ENCODE measurements at regions not wholly inside any gene's neighbourhood (a gene's known extent, or its start where the extent isn't known, plus 50 kb on each side); places are given as distances from the start of the nearest gene placed in this dataset.
"Not testable (repeated sequence)": the region's sequence is repeated elsewhere in the genome, so short reads cannot be mapped to it uniquely, and the experiment has no call there.

GRCh38 chr13:31503626-31504025, 235.7 kb upstream of the RXFP2 start:
- in situ Hi-C loops (cut with HindIII; ENCODE audit: low sequenced_read_pairs): no loop called here
- no peak for DNase-seq (ENCODE audit: low spot score)

DNA sequence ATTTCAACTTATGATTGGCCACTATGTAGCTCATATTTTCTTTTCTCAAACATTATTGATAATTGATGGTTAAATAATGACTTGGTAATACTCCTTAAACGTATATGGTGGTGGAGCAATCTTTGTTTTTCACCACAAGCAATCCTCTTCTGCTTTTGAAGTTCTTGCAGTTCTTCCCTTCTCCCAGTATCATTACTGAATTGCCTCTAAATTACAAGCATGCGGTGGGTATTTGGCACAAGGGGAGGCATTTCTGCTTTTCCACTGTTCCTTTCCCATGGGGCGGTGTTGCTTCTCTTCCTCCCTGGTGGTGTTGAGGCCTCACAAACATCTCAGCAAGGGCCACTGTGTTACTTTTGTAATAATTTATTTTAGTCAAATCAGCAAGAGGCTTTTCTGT, 234.4 kb upstream of the RXFP2 start:
- in situ Hi-C loops (cut with HindIII; ENCODE audit: low sequenced_read_pairs): no loop called here
- no peak for DNase-seq (ENCODE audit: low spot score)

GRCh38 chr13:31512331-31512730, 227.0 kb upstream of the RXFP2 start:
- in situ Hi-C loops (cut with HindIII; ENCODE audit: low sequenced_read_pairs): no loop called here
- no peak for DNase-seq (ENCODE audit: low spot score)

DNA sequence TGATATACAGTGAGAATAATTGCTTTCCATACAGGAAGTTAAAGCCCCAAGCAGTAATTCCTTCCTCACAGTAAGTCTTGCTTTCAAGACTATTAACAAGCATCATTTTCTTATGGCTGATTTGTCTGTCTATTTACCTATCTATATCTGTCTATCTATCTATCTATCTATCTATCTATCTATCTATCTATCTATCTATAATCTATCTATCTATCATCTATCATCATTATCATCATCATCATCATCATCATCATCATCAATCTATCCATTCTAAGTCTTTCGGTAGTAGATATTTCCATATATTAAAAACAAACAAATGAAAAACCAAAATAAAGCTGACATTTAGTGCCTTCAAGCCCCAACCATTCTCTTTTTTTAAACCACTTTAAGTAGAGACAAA, 224.4 kb upstream of the RXFP2 start:
- in situ Hi-C loops (cut with HindIII; ENCODE audit: low sequenced_read_pairs): no loop called here

DNA sequence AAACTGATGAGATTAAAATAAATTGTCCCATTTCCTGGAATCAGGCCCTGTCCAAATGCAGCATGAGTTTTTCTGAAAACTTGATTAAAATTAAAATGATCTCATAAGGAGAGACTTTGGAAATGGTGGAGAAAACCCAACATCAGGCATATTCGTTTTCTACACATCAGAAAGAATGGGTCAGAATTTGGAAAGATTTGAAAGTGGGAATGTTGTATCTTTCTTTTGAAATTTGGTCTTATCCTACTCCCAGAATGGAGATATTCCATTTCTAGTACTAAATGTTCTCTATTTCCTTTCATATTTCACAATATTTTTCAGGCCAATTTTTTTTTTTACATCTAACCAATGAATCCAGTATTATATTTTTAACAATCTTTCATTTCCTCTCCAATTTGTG, 223.9 kb upstream of the RXFP2 start:
- in situ Hi-C loops (cut with HindIII; ENCODE audit: low sequenced_read_pairs): no loop called here
- DNase-seq (ENCODE audit: low spot score): no peak

More for the DNA sequence above, 224.4 kb upstream of the RXFP2 start:
- no peak for DNase-seq (ENCODE audit: low spot score)

DNA sequence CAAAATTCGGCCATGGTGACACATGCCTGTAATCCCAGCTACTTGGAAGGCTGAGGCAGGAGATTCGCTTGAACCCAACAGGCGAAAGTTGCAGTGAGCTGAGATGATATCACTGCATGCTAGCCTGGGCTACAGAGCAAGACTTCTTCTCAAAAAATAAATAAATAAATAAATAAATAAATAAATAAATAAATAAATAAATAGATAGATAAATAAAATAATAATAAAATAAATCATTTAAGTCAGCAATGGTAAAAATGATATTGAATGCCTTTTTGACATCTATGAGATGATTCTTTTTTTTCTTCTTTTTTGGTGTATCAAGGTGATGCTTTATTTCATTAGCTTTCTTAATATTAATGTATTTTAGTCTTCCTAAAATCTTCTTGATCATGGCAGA, 221.7 kb upstream of the RXFP2 start:
- in situ Hi-C loops (cut with HindIII; ENCODE audit: low sequenced_read_pairs): no loop called here
- DNase-seq (ENCODE audit: low spot score): no peak

DNA sequence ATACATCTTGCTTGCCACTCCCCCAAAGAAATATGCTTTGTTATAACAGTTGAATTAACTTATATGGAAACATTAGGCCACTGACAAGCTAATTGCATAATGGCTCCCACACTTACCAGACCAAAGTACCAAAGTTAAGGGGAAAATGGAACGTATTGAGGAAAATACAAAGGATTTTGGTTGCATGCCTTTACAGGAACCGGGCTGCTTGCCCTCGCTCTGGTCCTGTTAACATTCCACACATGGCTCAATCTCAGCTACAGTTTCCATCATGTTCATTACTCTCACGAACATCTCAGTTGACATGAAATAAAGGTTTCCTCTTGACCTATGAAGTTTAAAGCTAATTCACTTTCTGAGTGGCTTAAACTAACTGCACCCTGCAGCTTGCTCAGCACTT, 220.7 kb upstream of the RXFP2 start:
- DNase-seq (ENCODE audit: low spot score): no peak
- in situ Hi-C loops (cut with HindIII; ENCODE audit: low sequenced_read_pairs): no loop called here

GRCh38 chr13:31521435-31521834, 217.9 kb upstream of the RXFP2 start:
- in situ Hi-C loops (cut with HindIII; ENCODE audit: low sequenced_read_pairs): no loop called here
- no peak for DNase-seq (ENCODE audit: low spot score)

GRCh38 chr13:31522396-31522795, 216.9 kb upstream of the RXFP2 start:
- DNase-seq (ENCODE audit: low spot score): no peak
- in situ Hi-C loops (cut with HindIII; ENCODE audit: low sequenced_read_pairs): no loop called here

GRCh38 chr13:31528176-31528575, 211.2 kb upstream of the RXFP2 start:
- no peak for DNase-seq (ENCODE audit: low spot score)
- in situ Hi-C loops (cut with HindIII; ENCODE audit: low sequenced_read_pairs): no loop called here

DNA sequence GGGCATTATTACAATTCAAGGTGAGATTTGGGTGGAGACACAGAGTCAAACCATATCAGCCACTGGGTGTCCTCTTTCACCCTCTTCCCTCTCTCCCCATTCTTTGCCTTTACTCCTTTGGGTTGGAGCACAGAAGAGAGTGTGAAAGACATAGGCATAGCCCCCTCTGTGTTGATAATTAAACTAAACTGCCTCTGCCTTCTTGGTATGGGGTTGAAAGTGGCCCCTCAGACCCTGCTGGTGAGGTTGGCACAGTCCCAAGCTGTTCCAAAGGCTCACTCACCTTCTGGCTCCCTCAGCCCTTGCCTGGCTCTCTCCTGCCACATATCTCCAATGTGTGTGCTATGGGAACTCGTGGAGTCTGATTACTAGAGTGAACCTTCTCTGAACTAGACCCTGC, 210.6 kb upstream of the RXFP2 start:
- in situ Hi-C loops (cut with HindIII; ENCODE audit: low sequenced_read_pairs): no loop called here
- no peak for DNase-seq (ENCODE audit: low spot score)

GRCh38 chr13:31530922-31531321, 208.4 kb upstream of the RXFP2 start:
- in situ Hi-C loops (cut with HindIII; ENCODE audit: low sequenced_read_pairs): no loop called here
- DNase-seq (ENCODE audit: low spot score): no peak

DNA sequence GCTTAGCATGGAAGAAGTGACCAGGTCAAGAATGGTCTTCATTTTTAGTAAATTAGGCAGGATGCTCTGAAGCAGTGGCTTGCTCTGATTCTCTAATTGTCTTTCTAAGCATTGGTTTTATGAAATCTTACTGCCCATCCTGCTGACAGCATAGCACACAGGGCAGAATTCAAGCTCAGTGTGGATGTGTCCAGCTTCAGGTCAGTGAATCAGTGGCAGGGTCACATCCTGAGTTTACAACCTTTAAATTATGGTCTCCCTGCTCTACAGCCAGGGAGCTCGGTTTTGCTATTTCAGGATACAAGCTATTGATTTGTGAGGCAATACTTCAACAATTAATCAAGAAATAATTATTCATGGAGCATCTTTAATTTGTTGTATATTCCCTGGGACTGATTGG, 202.3 kb upstream of the RXFP2 start:
- DNase-seq (ENCODE audit: low spot score): no peak
- in situ Hi-C loops (cut with HindIII; ENCODE audit: low sequenced_read_pairs): no loop called here

GRCh38 chr13:31538067-31539042, 201.0 kb upstream of the RXFP2 start:
- in situ Hi-C loops (cut with HindIII; ENCODE audit: low sequenced_read_pairs): no loop called here
- DNase-seq (ENCODE audit: low spot score): no peak

- DNase-seq (ENCODE audit: low spot score): no peak
These were observed 199.0 kb upstream of the RXFP2 start for GRCh38 chr13:31540281-31540680.

GRCh38 chr13:31543190-31543589, 196.1 kb upstream of the RXFP2 start:
- in situ Hi-C loops (cut with HindIII; ENCODE audit: low sequenced_read_pairs): no loop called here
- no peak for DNase-seq (ENCODE audit: low spot score)

More at GRCh38 chr13:31540281-31540680, 199.0 kb upstream of the RXFP2 start:
- in situ Hi-C loops (cut with HindIII; ENCODE audit: low sequenced_read_pairs): no loop called here

DNA sequence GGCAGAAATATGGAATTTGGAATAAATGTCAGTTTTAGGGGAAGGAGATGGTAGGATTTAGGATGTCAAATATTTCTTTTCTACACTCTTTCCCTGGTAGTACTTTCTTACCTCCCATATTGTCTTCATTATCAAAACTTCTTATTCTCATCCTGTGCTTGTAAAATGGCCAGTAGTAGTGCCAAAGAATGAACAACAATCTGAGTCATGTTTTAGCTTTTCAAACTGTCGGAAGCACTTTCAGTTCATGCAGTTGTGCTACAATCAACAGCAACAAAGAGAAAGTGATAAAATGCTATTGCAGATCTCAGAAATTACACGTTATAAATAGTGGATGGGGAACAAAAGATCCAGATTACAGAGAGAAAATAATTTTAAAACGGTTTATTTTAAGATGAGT, 193.7 kb upstream of the RXFP2 start:
- in situ Hi-C loops (cut with HindIII; ENCODE audit: low sequenced_read_pairs): no loop called here
- no peak for DNase-seq (ENCODE audit: low spot score)

DNA sequence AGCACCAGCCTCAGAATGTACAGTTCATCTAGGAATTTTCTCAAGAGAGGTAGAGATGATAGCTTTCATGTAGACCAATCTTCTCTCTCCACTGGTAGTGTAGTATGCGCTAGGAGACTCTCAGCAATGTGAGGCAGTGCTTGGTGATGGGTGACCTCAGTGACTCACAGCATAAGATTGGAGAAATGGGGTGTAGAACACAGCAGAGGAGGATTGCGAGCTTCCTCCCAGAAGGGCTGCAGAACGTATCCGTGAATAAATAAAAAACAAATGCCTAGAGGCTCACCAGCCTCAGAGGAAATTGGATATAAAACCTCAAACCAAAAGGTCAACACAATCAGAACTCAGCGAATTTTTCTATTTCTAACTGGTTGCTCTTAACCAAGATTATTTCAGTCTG, 182.9 kb upstream of the RXFP2 start:
- in situ Hi-C loops (cut with HindIII; ENCODE audit: low sequenced_read_pairs): no loop called here
- no peak for DNase-seq (ENCODE audit: low spot score)

DNA sequence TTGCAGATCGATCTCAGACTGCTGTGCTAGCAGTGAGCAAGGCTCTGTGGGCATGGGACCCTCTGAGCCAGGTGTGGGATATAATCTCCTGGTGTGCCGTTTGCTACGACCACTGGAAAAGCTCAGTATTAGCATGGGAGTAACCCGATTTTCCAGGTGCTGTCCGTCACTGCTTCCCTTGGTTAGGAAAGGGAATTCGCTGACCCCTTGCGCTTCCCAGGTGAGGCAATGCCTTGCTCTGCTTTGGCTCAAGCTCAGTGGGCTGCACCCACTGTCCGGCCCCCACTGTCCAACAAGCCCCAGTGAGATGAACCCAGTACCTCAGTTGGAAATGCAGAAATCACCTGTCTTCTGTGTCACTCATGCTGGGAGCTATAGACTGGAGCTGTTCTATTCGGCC, 155.1 kb upstream of the RXFP2 start:
- in situ Hi-C loops (cut with HindIII; ENCODE audit: low sequenced_read_pairs): not testable (repeated sequence)

GRCh38 chr13:31587698-31588266, 151.5 kb upstream of the RXFP2 start:
- in situ Hi-C loops (cut with HindIII; ENCODE audit: low sequenced_read_pairs): no loop called here

More for the DNA sequence above, 155.1 kb upstream of the RXFP2 start:
- not testable (repeated sequence) for DNase-seq (ENCODE audit: low spot score)

DNA sequence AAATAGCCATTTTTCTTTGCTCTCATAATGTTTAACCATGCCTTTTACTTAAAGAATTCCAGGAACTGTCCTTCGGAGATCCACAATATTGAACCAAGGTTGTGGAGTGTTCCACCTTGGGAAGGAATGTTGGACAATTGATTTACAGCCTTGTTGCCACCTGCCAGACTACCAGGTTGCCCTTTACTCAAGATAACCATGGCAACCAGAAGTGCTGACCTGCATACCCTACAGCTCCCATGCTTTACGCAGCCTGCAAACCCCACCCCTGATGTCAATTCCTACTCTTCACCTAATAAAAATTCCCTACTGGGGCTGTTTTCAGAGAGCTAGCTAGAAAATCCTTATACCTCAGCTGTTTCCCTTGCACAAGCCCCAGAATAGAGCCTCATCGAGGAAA, 151.0 kb upstream of the RXFP2 start:
- no peak for DNase-seq (ENCODE audit: low spot score)
- in situ Hi-C loops (cut with HindIII; ENCODE audit: low sequenced_read_pairs): no loop called here

More at GRCh38 chr13:31587698-31588266, 151.5 kb upstream of the RXFP2 start:
- no peak for DNase-seq (ENCODE audit: low spot score)
